Calu3 (cell line): ENCODE measurements at regions not wholly inside any gene's neighbourhood (a gene's known extent, or its start where the extent isn't known, plus 50 kb on each side); places are given as distances from the start of the nearest gene placed in this dataset.

Experiments used
- BruUV-seq: library from RNA; stranded (reverse); fragments of 400-500 nt; replicated peaks from 2 replicates; lab custom pipeline; 2021; lab: Mats Ljungman, UMichigan
- CTCF ChIA-PET: fragments of 300-600 bp; sonication (Branson Sonifier 250); formaldehyde crosslinking; loops from one replicate; lab custom pipeline; 2022; ENCODE audit warnings: antibody characterized with exemption; lab: Charles Lee
- DNase-seq: peaks from one replicate; pipeline ENCODE4 v3.0.0; 2022
- H3K27ac Mint-ChIP-seq: one replicate; pipeline ENCODE4 v1.8.0; 2022; ENCODE audit warnings: mixed read lengths; ENCODE audit not compliant: unreplicated experiment
- H3K27me3 Mint-ChIP-seq: one replicate; pipeline ENCODE4 v1.8.0; 2022; ENCODE audit warnings: mixed read lengths; ENCODE audit not compliant: unreplicated experiment
- H3K36me3 Mint-ChIP-seq: one replicate; pipeline ENCODE4 v1.8.0; 2022; ENCODE audit warnings: mild to moderate bottlenecking, moderate library complexity, mixed read lengths; ENCODE audit not compliant: insufficient read depth, unreplicated experiment
- H3K4me1 Mint-ChIP-seq: one replicate; pipeline ENCODE4 v1.8.0; 2022; ENCODE audit warnings: mild to moderate bottlenecking, low read depth, mixed read lengths; ENCODE audit not compliant: unreplicated experiment
- H3K4me3 Mint-ChIP-seq: one replicate; pipeline ENCODE4 v1.8.0; 2022; ENCODE audit warnings: mild to moderate bottlenecking, low read depth, moderate library complexity, mixed read lengths; ENCODE audit not compliant: unreplicated experiment
- H3K9me3 Mint-ChIP-seq: one replicate; pipeline ENCODE4 v1.8.0; 2022; ENCODE audit warnings: low read depth, mixed read lengths; ENCODE audit not compliant: unreplicated experiment
- CTCF ChIP-seq: fragments of 200-600 bp; IDR thresholded peaks from one replicate; pipeline ENCODE4 v1.8.0; 2022; ENCODE audit warnings: antibody characterized with exemption; ENCODE audit not compliant: unreplicated experiment
- intact Hi-C: fragments of 100-400 bp; cut with micrococcal nuclease; formaldehyde crosslinking; loops from one replicate; pipeline ENCODE4 v1.10.0; 2022; ENCODE audit not compliant: unreplicated experiment

- DNase-seq = no peak
- BruUV-seq = no TSS peak
- Mint-ChIP-seq H3K4me1 (no peaks in the 10 kb centered on the region), H3K27ac (no peak overlapping the region), H3K27me3 (peaks cover 27% of the 10 kb centered on the region), H3K36me3 (no peaks in the 10 kb centered on the region), H3K4me3 (no peak overlapping the region), H3K9me3 (no peaks in the 10 kb centered on the region)
- CTCF ChIA-PET = no interaction called here
- intact Hi-C loops = loop anchor here (2.0 kb wide), 2 partner anchors 23 to 47 kb away; no protein-coding TSS in a partner anchor
- TF ChIP-seq CTCF = no peak
These were observed 183.7 kb downstream of the INO80D start for GRCh38 chr2:205902041-205902899.

- Mint-ChIP-seq H3K27me3 (peaks cover 27% of the 10 kb centered on the region), H3K4me1 (no peaks in the 10 kb centered on the region), H3K4me3 (no peak overlapping the region), H3K27ac (no peak overlapping the region), H3K36me3 (no peaks in the 10 kb centered on the region), H3K9me3 (no peaks in the 10 kb centered on the region)
- BruUV-seq = no TSS peak
- DNase-seq = no peak
- CTCF ChIA-PET = no interaction called here
- intact Hi-C loops = no loop called here
- no peak for TF ChIP-seq CTCF
These were observed 184.5 kb downstream of the INO80D start for GRCh38 chr2:205901491-205901890.

GRCh38 chr2:205898744-205899143, 187.2 kb downstream of the INO80D start:
- Mint-ChIP-seq H3K9me3 (no peaks in the 10 kb centered on the region), H3K4me3 (no peak overlapping the region), H3K36me3 (no peaks in the 10 kb centered on the region), H3K4me1 (no peaks in the 10 kb centered on the region), H3K27me3 (peaks cover 17% of the 10 kb centered on the region), H3K27ac (no peak overlapping the region)
- no peak for TF ChIP-seq CTCF
- CTCF ChIA-PET = no interaction called here
- intact Hi-C loops = no loop called here
- no peak for DNase-seq
- no TSS peak for BruUV-seq

- Mint-ChIP-seq H3K27ac (no peak overlapping the region), H3K27me3 (peaks cover 17% of the 10 kb centered on the region), H3K9me3 (no peaks in the 10 kb centered on the region), H3K36me3 (no peaks in the 10 kb centered on the region), H3K4me3 (no peak overlapping the region), H3K4me1 (peaks cover 8% of the 10 kb centered on the region)
- intact Hi-C loops = no loop called here
- no peak for TF ChIP-seq CTCF
- CTCF ChIA-PET = no interaction called here
- DNase-seq = no peak
- BruUV-seq = no TSS peak
These were observed 189.9 kb downstream of the INO80D start for GRCh38 chr2:205895981-205896655.
